ENCODE measurements at regions not wholly inside any gene's neighbourhood (a gene's known extent, or its start where the extent isn't known, plus 50 kb on each side); places are given as distances from the start of the nearest gene placed in this dataset.
"Not testable (repeated sequence)": the region's sequence is repeated elsewhere in the genome, so short reads cannot be mapped to it uniquely, and the experiment has no call there.

DNA sequence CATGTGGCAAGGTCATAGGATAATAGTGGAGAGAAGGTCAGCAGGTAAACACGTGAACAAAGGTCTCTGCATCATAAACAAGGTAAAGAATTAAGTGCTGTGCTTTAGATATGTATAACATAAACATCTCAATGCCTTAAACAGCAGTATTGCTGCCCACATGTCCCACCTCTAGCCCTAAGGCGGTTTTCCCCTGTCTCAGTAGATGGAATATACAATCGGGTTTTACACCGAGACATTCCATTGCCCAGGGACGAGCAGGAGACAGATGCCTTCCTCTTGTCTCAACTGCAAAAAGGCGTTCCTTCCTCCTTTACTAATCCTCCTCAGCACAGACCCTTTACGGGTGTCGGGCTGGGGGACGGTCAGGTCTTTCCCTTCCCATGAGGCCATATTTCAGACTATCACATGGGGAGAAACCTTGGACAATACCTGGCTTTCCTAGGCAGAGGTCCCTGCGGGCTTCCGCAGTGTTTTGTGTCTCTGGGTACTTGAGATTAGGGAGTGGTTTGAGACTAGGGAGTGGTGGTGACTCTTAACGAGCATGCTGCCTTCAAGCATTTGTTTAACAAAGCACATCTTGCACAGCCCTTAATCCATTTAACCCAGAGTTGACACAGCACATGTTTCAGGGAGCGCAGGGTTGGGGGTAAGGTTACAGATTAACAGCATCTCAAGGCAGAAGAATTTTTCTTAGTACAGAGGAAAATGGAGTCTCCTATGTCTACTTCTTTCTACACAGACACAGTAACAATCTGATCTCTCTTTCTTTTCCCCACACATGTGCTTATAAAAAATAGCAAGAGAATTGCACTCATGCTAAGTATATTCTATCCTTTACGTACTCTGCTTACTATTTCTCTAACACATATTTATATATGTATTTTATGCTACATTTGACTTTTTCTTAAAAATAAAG, 347.7 kb upstream of the TMEFF2 start:
- not testable (repeated sequence) for TF ChIP-seq POLR2A (IDR thresholded peaks at IDR 0.05)
- TF ChIP-seq, protein P1, sequence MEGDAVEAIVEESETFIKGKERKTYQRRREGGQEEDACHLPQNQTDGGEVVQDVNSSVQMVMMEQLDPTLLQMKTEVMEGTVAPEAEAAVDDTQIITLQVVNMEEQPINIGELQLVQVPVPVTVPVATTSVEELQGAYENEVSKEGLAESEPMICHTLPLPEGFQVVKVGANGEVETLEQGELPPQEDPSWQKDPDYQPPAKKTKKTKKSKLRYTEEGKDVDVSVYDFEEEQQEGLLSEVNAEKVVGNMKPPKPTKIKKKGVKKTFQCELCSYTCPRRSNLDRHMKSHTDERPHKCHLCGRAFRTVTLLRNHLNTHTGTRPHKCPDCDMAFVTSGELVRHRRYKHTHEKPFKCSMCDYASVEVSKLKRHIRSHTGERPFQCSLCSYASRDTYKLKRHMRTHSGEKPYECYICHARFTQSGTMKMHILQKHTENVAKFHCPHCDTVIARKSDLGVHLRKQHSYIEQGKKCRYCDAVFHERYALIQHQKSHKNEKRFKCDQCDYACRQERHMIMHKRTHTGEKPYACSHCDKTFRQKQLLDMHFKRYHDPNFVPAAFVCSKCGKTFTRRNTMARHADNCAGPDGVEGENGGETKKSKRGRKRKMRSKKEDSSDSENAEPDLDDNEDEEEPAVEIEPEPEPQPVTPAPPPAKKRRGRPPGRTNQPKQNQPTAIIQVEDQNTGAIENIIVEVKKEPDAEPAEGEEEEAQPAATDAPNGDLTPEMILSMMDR (IDR thresholded peaks at IDR 0.05): not testable (repeated sequence)
